HG03097 (cell line): ENCODE measurements at regions not wholly inside any gene's neighbourhood (a gene's known extent, or its start where the extent isn't known, plus 50 kb on each side); places are given as distances from the start of the nearest gene placed in this dataset.

Experiments
- ATAC-seq: cut with Tn5 transposase; IDR thresholded peaks from one replicate; pipeline ENCODE4 v1.9.1; 2021; ENCODE audit not compliant: unreplicated experiment, low FRiP score

DNA sequence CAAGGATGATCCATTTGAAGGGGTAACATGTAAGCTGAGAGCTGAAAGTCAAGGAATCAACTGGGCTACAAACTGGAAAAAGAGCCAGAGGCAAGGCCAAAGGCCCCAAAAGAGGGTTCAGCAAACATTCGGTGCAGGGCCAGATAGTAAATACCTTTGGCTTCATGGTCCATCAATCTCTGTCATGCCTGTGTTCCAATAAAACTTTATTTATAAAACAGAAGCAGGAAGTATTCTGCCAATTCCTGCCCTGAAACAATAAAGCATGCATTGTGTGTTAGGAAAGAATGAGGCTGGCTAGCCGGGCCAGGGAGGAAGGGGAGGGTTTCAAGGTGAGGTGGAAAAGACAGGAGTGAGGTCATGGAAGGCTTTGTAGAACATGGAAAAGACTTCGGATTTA is 107.1 kb downstream of the LBH start:
- ATAC-seq = no peak

DNA sequence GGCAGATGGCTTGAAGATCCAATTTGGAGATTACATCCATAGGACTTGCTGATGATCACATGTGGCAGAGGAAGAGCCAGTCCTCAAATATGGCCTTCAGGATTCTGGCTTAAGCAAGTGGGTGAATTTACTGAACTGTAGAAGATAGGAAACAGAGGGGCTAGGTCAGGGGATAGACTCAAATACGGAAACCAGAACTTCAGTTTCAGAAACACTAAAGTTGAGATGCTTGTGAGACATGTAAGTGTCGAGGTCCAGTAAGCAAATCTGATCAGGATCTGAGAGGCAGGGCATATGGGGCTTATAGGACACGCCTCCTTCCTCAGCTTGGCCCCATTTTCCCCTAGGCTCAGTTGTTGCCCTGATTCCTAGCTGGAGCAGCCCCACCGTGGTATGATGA is 107.7 kb downstream of the LBH start:
- ATAC-seq = no peak

DNA sequence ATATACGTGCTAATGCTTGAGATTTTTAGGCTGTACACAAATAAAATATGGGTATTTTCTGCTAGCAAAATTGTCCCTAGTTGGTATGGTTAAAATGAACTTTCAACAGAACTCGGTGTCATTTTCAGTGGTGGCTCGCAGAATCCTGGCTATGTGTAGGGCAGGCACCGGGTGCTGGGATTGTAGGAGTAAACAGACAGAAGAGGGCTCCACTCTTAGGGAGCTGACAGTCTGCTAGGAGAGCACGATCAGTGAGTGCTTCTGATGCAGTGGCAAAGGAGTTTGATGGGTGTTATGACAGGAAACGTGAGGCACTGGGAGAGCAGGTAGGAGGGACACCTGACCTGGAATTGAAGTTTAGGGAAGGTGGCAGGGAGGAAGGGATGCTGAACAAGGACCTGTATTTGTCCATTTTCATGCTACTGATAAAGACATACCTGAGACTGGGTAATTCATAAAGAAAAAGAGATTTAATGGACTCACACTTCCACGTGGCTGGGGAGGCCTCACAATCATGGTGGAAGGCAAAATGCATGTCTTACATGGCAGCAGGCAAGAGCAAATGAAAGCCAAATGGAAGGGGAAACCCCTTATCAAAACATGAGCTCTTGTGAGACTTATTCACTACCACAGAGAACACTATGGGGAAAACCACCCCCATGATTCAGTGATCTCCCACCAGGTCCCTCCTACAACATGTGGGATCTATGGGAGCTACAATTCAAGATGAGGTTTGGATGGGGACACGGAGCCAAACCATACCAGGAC is 105.4 kb upstream of the LCLAT1 start:
- no peak for ATAC-seq

DNA sequence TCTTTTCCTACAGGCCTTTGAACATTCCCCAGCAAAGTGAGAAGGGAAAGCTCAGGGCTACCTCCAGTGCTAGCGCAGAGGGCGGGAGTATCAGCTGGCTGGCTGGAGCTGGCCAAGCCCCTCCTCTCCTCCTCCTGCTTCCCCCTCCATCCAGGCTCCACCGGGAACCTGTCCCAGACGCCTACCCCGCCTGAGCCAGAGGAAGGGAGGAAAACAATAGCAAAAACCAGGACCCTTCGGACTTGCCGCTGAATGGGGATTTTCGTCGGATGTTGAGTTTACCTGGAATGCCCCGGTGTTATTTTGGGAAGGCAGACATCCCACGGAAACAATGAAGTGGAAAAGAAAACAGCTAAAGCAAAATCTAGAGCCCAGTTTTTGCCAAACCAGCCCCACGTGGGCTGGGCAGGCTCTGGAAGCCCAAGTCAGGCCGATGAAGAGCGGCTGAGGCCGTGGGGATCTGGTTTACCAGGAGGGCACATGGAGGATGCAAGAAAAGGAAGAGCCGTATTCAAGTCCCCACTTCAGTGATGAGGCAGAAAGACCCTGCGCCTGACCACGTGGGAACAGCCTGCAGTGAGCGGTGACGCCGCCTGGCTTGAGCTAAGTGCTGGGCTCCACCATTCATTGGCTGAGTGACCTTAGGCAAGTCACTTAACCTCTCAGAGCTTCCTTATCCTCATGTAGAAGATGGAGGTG is 100.4 kb upstream of the LCLAT1 start:
- no peak for ATAC-seq

DNA sequence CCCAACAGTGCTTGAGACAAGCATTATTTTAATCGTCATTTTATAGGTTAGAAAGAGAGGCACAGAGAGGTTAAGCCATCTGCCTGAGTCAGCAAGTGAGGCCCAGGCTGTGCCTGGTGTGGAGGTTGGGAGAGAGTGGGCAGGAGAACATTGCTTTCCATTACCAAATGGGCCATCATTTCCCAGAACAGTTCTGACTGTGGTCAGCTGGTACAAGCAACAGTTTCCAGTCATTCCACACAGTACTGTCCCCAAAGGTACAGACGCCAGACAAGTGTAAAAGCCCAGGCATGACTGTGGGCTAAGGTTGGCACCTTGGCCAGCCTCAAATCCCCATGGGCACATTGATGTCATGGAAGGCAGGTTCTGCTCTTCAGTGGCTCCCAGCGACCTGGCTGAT is 98.2 kb upstream of the LCLAT1 start:
- no peak for ATAC-seq

DNA sequence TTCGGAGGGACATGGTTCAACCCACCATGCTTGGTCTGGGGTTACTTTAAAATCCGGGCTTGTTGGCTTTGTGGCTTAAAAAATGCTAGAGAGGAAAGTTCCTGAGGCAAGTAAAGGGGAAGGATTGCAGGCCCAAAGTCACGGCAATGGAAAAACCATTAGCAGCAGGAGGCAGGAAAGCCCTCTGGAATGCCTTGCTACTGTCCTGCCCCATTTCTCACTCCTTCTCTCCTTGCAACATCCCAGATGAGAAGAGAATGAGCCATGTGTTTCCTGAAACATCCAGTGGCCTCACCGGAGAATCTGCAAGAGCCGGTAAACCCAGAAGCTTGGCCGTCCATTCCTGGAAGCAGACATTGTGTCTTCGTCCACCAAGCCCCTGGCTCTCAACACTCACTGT is 97.4 kb upstream of the LCLAT1 start:
- ATAC-seq = no peak

DNA sequence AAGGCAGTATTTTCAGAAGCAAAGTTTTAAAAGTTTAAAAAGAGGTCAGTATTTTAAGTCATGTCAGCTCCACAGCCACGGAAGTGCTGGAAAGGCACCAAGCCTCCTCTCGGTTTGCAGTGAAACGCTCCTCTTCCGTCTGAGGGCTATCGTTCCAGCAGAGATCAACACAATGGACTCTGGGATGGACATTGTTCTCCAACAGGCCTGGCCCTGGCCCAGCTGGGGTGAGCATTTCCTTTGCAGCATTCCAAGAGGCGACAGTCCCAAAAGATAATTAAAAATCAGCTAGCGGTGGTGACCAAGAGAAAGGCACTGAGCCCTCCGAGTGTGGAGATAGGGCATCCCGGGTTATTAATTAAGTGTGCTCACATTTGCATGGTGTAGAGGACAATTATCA is 95.9 kb upstream of the LCLAT1 start:
- no peak for ATAC-seq

DNA sequence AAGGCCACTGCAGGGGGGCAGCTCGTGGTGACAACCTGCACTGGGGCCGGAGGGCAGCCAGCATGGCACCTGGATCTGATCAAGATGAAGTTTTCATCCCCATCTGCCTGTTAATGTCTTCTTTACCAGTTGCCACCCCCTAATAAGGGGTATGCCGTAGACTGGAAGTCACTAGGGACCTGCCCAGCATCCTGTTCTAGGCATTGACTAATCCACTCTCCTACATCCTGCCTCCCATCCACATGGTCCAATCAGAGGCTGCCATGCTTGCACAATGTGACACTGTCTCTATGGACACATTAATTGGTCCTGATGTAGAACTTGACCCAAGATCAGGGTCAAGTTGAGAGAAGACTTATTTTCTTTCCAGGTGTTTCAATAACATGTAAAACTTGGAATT is 95.1 kb upstream of the LCLAT1 start:
- no peak for ATAC-seq

DNA sequence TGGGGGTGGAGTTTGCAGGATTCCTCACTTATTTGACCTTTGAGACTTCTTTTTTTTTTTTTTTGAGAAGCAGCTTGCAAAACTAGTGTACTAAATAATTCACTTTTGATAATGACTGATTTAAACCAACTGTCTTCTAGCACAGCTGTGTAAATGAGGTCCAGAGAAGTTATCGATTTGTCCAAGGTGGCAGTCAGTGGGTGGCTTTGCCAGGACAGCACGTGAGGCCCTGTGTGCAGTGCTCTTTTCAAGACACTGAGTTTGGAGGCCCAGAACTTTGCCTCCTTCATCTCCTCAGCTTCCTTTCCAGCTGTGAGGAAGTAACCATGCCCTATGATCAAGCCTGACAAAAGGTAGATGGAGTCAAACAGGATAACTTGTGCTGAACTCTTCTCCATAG is 92.9 kb upstream of the LCLAT1 start:
- ATAC-seq = no peak

DNA sequence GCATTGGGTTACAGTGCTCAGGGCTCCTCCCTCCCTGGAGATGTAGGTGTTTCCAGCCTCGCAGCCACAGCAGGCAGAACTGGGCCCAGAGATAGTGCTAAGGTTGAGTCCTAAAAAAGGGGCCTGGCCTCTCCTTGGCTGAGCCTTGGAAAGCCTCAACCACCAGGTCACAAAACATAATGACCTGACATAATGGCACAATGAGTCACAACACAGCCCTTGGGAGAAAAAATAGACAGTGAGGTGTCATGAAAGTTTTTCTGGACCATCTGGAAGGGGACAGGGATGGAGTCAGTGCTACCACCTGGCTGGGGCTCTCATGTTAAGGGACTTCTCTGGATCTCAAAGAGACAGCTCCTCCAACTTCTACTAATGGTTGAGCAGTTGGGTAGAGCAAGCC is 92.4 kb upstream of the LCLAT1 start:
- no peak for ATAC-seq

DNA sequence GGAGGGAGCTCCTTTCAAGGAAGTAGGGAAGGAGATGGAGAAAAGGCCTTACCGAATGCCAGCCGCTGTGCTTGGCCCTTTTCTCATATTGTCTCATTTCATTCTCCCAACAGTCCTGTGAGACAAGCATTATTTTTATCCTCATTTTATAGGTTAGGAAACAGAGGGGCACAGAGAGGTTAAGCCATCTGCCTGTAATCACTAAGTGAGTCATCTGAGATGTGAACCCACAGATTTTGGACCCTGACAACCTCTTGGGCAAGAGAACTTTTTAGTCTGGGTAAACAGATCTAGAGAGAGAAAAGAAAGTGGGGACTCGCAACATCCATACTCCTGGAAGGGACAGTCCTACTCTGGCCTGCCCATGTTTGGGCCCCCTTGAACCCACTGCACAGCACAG is 91.7 kb upstream of the LCLAT1 start:
- ATAC-seq = no peak

DNA sequence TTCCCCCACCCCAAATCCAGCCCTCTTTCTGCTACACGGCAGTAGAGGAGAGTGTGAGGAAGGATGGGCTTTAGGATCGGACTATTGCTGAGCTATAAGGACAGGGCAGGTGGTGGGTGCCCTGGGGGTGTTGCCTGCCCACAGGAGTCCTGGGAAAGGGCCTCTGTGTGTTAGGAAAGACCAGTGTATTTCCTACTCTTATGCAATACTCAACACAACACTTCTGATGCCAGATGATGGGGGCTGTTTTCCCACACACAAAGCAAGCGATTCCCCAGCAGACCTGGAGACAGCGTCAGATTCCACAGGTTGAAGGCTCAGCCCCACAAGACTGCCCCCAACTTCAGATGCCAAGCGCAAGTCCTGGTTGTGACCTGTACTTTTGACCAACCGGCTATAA is 91.0 kb upstream of the LCLAT1 start:
- ATAC-seq = no peak

DNA sequence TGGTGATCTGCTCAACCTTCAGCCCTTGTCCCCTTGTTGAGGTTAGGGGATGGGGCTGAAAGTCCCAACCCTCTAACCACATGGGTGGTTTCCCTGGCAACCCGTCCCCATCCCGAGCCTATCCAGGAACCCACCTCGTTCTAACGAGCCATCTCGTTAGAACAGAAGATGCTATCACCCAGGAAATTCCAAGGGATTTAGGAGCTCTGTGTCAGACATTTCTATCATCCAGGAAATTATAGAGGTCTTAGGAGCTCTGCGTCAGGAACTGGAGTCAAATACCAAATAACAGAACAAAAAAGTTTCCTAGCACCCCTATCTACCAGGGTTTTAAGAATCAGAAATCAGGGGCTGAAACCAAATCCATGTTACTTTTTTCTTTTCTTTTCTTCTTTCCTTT is 90.3 kb upstream of the LCLAT1 start:
- no peak for ATAC-seq

DNA sequence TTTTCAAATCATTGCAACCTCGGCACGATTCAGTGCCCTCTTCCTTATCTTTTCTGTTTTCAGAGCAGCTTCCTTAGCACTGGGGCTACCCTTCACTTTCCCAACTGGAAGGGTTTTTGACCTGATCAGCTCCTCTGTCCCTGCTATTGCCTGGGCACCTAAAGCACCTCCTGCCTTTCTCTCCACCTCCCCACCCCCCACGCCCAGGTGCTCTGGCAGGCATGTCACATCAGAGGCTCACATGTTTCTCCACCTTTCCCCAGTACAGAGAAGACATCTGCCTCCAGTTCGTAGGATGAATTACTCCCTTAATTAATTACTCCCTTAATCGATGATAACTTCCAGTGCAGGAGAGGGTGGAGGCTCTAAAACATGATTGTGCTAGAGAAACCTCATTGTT is 88.7 kb upstream of the LCLAT1 start:
- no peak for ATAC-seq

DNA sequence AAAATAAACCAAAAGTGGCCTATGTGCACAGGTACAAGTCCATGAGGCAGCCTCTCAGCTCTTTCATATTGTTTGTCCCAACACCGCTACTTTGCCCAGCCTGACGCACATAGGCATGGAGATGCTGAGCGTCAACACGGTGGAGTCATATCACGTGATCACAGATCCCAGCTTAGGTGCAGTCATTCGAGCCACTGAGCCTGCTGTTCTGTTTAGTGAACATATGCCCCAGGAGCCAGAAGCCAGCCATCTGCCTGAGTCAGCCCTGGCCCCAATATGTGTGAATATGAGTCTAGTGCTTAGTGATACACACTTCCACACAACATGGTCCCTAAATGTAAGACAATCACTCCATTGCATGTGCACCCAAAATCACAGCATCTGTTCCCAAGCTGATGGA is 88.2 kb upstream of the LCLAT1 start:
- ATAC-seq = no peak

DNA sequence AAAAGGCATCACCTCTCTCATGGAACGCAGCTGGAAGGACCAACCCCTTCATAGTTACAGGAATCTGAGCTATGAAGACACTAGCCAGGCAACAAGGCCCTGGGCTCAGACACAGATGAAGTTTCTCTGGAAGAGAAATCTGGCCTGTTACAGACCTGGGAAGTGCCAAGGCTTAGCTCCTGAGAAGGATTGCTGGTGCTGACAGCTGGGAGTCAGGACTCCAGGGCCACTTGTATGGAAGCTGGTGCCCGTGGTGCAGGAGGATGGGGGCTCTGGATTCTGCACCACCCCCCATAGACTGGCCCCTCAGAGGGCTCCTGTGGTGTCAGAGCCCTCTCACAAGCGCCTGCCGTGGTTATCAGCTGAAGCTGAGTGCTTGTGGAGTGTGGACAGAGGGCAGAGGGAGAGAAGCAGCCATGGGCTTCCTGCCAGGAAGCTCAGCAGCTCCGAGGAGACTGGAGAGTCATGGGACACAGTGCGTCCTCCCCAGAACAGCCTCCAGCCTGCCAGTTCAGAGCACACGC is 87.3 kb upstream of the LCLAT1 start:
- ATAC-seq = no peak

DNA sequence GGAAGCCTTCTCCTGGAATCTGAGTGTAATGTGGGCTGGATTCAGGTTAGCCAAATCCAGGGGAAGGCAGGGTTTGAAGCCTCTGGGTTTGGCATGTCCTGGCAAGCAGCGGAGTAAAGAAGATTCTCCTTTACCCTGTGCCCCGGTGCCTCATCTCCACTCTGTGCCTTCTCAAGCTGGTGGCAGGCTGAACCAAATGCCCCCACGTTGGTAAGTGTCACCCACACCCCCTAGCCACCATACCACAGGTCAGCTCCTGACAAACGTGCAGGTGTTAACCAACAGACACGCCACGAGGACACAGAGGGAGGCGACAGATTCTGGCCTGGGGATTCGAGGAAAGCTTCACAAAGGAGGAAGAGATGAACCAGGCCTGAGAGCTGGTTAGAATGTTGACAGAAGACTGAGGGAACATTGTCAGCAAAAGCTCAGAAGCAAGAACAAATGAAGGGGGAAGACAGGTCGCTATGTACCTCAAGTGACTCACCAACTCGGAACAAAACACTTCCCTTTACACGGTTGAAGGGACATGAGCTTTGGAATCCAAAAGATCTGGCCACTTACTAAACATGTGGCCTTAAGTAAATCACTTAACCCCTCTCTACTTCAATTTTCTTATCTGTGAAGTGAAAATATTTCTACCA is 85.2 kb upstream of the LCLAT1 start:
- ATAC-seq = no peak

DNA sequence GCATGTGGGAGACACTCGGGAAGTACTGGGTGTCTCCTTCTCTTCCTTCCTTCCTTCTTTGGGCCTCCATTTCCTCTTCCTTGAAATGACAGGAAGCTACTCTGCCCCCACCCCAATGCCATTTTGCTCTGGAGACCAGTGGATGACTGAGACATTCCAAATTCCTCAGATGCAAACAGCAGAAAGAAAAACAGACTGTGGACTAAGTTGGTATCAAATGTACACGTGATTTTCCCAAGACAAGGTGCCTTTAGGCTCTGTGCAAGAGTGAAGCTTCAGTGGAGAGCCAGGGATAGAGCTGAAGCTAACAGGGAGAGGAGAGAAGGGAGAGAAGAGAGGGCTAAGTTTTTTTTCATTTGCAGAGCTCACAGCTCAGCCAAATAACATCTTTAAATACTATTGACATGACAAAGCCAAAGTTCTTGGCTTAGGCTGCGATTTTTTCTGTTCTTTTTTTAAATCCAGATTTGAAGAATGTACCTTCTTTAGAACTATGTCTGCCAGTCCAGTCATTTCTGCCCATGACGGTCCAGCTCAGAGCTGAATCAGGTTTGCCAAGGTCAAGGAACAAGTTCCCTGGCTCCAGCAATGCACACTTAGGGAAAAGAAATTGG is 84.5 kb upstream of the LCLAT1 start:
- no peak for ATAC-seq

DNA sequence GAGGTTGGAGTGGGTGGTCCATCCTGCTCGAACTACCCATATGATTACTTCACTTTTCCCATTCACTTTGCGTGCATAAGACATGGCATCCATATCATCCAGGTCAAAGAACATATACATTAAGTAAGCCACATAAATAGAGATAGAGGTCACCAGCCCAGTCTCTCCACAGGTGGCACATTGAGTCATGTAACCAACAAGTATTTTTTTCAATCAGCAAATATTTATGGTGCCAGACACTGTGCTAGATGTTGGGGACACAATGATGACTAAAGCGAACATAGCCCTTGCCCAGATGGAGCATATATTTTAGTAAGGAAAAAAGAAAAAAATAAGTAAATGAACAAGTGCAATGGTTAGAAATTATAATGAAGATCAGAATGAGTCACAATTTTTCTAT is 83.6 kb upstream of the LCLAT1 start:
- ATAC-seq = no peak

DNA sequence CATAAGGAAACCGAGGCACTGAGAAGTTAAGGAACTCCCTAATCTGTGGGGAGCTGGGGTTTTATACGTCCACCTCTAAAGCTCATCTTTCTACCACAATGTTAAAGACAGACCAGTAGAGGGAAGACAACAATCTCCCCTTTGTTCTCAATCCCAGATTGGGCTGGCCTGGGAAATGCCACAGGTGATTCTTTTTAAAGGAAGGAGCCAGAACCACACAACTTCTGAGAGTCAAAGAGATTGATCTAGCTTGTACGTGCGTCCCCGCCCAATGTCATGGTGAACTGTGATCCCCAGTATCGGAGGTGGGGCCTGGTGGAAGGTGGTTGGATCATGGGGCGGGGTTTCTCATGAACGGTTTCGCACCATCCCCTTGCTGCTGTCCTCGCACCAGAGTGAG is 81.8 kb upstream of the LCLAT1 start:
- ATAC-seq = no peak

DNA sequence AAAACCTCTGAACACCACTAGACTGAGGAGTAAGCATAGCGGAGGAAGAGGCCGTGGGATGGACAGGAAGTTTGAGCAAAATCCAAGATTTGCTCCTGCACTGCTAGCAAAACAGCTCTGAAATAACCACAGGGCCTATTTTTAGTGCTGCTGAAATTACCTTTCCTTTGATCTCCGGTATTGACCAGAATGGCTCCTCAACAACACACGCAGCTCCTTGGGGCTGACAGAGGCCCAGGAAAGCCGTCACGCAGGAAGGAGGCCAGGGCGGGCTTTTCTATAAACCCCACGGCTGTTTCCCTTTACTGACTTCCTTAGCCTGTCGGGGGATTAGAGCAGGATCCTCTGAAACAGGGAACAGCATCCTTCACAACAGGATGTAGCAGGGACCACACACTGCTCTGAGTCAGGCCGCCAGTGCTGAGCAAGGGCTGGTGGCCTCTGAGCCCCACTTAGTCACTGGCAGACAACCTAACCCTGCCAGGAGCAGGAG is 80.8 kb upstream of the LCLAT1 start:
- ATAC-seq = no peak
